Memory B cell (primary cell): ENCODE measurements at regions not wholly inside any gene's neighbourhood (a gene's known extent, or its start where the extent isn't known, plus 50 kb on each side); places are given as distances from the start of the nearest gene placed in this dataset.
"Not testable (repeated sequence)": the region's sequence is repeated elsewhere in the genome, so short reads cannot be mapped to it uniquely, and the experiment has no call there.

Experiments
- ATAC-seq: fragments of 150-1000 bp; cut with Tn5 transposase; 2 replicates; pipeline ENCODE4 v1.10.0; 2021; ENCODE audit warnings: low read depth, mild to moderate bottlenecking, moderate library complexity
- DNase-seq, 2 donors: peaks; one replicate each; pipeline ENCODE4 v3.0.0; 2022; ENCODE audit warnings: low spot score in 2 of 2
- H3K27ac Mint-ChIP-seq: one replicate; pipeline ENCODE4 v1.8.0; 2022; ENCODE audit warnings: mild to moderate bottlenecking, moderate library complexity, mixed read lengths
- H3K27me3 Mint-ChIP-seq: one replicate; pipeline ENCODE4 v1.8.0; 2022; ENCODE audit warnings: mixed read lengths
- H3K36me3 Mint-ChIP-seq: one replicate; pipeline ENCODE4 v1.8.0; 2022; ENCODE audit warnings: mild to moderate bottlenecking, mixed read lengths
- H3K4me1 Mint-ChIP-seq: one replicate; pipeline ENCODE4 v1.8.0; 2022; ENCODE audit warnings: mixed read lengths
- H3K4me3 Mint-ChIP-seq: one replicate; pipeline ENCODE4 v1.8.0; 2022; ENCODE audit warnings: mild to moderate bottlenecking, moderate library complexity, mixed read lengths
- H3K9me3 Mint-ChIP-seq: one replicate; pipeline ENCODE4 v1.8.0; 2022; ENCODE audit warnings: mixed read lengths

DNA sequence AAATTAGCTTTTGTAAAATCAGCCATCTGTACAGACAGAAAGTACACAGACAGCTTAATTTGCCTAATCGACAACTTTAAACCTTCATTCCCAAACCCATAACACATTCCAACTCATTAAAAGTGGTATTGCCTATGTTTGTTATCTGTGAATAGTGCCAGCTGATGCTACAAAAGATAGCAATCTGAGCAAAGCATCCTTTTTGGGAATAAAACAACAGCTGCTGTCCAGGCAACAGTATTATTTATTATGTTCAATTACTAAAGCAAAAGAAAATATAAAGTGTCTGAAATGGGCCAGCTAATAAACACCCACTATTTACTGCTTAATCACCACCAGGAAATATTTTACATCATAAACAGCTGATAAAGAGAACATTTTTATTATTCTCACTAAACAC is 134.8 kb upstream of the ABI3BP start:
- H3K27ac Mint-ChIP-seq, result no peak overlapping the region
- no peaks in the 10 kb centered on the region for H3K4me1 Mint-ChIP-seq
- H3K27me3 Mint-ChIP-seq, result peaks cover 7% of the 10 kb centered on the region
- ATAC-seq (no peak), DNase-seq (no peak)
- peaks cover 1% of the 10 kb centered on the region for H3K36me3 Mint-ChIP-seq
- no peak overlapping the region for H3K4me3 Mint-ChIP-seq
- H3K9me3 Mint-ChIP-seq, result peaks cover 4% of the 10 kb centered on the region

DNA sequence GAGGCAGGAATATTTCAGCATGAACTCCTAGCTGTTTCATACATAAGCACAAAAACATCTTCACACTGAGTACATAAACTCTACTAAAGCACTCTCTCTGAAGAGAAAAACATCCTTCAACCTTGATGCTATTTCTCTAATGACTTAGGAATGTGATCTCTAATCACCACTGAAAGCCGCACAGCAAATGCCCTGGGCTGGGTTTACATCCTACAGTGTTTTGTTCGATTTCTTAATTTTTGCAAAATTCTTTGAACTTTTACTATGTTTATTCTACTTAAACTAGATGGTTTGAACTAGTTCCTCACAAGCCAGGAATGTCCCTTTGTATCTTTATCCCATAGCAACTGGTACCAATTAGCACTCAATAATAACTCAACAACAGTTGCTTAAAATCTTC is 130.9 kb upstream of the ABI3BP start:
- DNase-seq, result no peak
- no peak for ATAC-seq
- Mint-ChIP-seq H3K9me3 (no peaks in the 10 kb centered on the region), H3K27ac (no peak overlapping the region), H3K27me3 (peaks cover 8% of the 10 kb centered on the region), H3K4me3 (no peak overlapping the region), H3K4me1 (no peaks in the 10 kb centered on the region), H3K36me3 (no peaks in the 10 kb centered on the region)

DNA sequence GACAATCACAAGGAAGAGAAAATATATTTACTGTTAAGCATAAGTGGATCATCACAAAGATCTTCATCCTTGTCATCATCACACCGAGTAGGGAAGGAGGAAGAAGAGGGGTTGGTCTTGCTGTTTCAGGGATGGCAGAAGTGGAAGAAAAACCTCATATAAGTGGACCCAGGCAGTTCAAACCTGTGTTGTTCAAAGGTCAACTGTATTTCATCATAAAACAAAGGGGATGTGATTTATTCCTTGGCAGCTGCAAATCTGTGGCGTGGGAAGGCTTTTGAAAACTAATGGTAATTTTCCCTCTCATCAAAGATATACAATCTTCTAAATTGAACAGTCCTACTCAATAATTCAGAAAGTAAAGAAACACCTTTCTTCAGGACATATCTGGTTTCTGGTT is 129.9 kb upstream of the ABI3BP start:
- Mint-ChIP-seq H3K4me3 (no peak overlapping the region), H3K27me3 (peaks cover 6% of the 10 kb centered on the region), H3K27ac (no peak overlapping the region), H3K4me1 (no peaks in the 10 kb centered on the region), H3K36me3 (no peaks in the 10 kb centered on the region), H3K9me3 (no peaks in the 10 kb centered on the region)
- no peak for ATAC-seq
- DNase-seq, result no peak

DNA sequence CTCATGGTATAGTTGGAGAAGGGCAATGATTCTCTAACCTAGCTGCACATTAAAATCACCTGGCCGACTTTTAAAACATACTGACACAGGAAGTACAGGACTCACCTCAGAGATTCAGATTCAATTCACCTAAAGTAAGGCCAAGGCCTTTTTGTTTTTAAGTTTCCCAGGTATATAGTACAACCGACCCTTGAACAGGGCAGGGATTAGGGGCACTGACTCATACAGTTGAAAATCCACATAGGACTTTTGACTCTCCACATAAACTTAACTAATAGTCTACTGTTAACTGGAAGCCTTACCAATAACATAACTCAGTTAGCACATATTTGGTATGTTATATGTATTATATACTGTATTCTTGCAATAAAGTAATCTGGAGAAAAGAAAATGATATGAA is 129.5 kb upstream of the ABI3BP start:
- ATAC-seq (no peak), DNase-seq (no peak)
- Mint-ChIP-seq H3K27ac (no peak overlapping the region), H3K4me1 (no peaks in the 10 kb centered on the region), H3K9me3 (no peaks in the 10 kb centered on the region), H3K4me3 (no peak overlapping the region), H3K27me3 (peaks cover 6% of the 10 kb centered on the region), H3K36me3 (no peaks in the 10 kb centered on the region)

DNA sequence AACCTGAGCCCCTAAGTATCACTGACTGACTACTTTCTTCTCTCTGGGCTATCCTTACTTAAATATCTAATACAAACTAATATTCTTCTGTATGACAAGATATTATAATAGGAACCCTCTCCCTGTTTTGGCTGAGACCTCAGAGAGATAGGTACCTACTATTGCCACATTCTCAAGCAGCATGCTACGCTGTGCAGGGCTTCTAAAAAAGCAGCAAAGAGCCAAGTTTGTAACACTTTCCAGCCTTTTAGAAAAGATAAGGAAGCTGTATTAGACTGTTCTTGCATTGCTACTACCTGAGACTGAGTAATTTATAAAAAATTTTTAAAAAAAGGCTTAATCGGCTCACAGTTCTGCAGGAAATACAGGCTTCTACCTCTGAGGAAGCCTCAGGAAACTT is 126.8 kb upstream of the ABI3BP start:
- ATAC-seq, result no peak
- no peak for DNase-seq
- Mint-ChIP-seq H3K27me3 (peaks cover 6% of the 10 kb centered on the region), H3K9me3 (no peaks in the 10 kb centered on the region), H3K4me3 (no peak overlapping the region), H3K27ac (no peak overlapping the region), H3K36me3 (no peaks in the 10 kb centered on the region), H3K4me1 (no peaks in the 10 kb centered on the region)

DNA sequence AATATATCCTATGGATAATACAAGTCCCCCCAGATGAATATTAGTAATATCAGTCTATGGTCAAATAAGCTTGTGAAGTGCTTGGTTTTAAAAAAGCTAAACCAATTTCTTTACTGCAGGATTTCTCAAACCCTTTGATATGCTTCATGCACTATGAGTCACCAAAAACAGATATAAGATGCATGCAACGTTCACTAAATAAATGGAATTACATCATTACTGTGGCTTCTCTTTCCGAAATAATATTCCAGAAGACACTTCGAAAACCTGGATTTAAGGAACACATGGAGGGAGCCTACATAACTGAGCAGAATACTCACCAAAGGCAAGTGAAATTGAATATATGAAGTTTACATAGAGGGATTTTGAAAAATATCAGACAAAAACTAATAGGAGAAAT is 126.3 kb upstream of the ABI3BP start:
- H3K36me3 Mint-ChIP-seq, result no peaks in the 10 kb centered on the region
- peaks cover 5% of the 10 kb centered on the region for H3K27me3 Mint-ChIP-seq
- no peaks in the 10 kb centered on the region for H3K4me1 Mint-ChIP-seq
- no peak for ATAC-seq
- no peaks in the 10 kb centered on the region for H3K9me3 Mint-ChIP-seq
- no peak for DNase-seq
- no peak overlapping the region for H3K27ac Mint-ChIP-seq
- H3K4me3 Mint-ChIP-seq, result no peak overlapping the region

DNA sequence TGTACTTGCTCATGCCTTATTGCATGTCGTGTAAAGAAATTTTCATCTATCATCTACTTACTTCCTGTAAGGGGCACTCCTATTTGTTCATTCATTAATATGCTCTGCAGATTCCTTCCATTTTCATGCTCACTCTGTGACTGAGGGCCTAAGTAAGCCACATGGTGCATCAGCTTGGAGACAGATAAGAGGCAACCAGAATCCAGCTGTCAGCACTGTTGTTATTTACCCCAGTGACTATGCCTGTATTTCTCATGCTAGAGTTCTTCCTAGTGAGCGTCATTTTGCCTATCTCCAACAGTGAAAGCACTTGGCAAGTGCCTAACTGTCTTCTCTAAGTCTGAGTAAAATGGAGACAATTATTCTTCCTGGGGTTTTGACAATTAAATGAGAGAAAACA is 124.8 kb upstream of the ABI3BP start:
- Mint-ChIP-seq H3K9me3 (no peaks in the 10 kb centered on the region), H3K27ac (no peak overlapping the region), H3K27me3 (peaks cover 3% of the 10 kb centered on the region), H3K4me1 (no peaks in the 10 kb centered on the region), H3K36me3 (no peaks in the 10 kb centered on the region), H3K4me3 (no peak overlapping the region)
- ATAC-seq (no peak), DNase-seq (no peak)

DNA sequence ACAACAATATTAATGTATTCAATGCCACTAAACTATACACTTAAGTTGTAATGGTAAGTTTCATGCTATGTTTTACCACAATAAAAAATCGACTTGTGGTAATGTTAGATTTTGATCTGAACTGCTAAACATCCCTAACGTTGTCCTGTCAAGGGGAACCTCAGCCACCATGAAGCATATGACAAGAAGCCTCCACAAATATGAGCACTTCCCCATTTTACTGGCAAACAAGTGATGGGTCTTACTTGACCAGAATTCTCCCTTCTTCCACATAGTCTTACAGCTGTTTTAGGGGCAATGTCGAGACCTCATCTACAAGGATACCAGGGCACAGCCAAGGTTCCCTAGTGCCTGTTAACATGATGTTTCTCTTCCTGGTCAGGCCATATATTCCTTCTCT is 124.2 kb upstream of the ABI3BP start:
- Mint-ChIP-seq H3K4me1 (no peaks in the 10 kb centered on the region), H3K27me3 (peaks cover 3% of the 10 kb centered on the region), H3K27ac (no peak overlapping the region), H3K4me3 (no peak overlapping the region), H3K36me3 (no peaks in the 10 kb centered on the region), H3K9me3 (no peaks in the 10 kb centered on the region)
- ATAC-seq (peak; percentile 31), DNase-seq (no peak)

DNA sequence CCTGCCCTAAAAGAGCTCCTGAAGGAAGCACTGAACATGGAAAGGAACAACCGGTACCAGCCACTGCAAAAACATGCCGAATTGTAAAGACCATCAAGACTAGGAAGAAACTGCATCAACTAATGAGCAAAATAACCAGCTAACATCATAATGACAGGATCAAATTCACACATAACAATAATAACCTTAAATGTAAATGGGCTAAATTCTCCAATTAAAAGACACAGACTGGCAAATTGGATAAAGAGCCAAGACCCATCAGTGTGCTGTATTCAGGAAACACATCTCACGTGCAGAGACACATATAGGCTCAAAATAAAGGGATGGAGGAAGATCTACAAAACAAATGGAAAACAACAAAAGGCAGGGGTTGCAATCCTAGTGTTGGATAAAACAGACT is 117.1 kb upstream of the ABI3BP start:
- not testable (repeated sequence) for H3K36me3 Mint-ChIP-seq, H3K4me3 Mint-ChIP-seq, ATAC-seq, H3K4me1 Mint-ChIP-seq, H3K27ac Mint-ChIP-seq, H3K27me3 Mint-ChIP-seq, H3K9me3 Mint-ChIP-seq, DNase-seq

DNA sequence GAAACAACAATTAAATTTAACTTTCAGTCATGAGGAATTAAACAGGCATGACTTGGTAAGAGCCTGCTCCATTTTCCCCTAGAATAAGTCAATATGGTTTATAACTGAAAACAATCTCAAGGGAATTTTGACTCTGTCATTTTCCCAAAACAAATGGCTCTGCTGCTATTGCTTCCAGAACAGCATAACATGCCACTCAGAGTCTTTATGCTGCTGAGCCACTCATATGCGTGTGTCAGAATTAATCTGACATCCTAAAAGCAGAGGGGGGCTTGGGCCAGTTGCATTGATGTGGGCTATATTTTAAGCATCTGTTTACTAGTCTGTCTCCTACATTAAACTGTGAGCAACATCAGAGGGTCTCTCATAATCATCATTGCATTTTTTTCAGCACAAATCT is 111.1 kb upstream of the ABI3BP start:
- Mint-ChIP-seq H3K27me3 (no peaks in the 10 kb centered on the region), H3K27ac (no peak overlapping the region), H3K4me1 (no peaks in the 10 kb centered on the region), H3K4me3 (no peak overlapping the region), H3K9me3 (peaks cover 1% of the 10 kb centered on the region), H3K36me3 (no peaks in the 10 kb centered on the region)
- ATAC-seq (no peak), DNase-seq (no peak)

DNA sequence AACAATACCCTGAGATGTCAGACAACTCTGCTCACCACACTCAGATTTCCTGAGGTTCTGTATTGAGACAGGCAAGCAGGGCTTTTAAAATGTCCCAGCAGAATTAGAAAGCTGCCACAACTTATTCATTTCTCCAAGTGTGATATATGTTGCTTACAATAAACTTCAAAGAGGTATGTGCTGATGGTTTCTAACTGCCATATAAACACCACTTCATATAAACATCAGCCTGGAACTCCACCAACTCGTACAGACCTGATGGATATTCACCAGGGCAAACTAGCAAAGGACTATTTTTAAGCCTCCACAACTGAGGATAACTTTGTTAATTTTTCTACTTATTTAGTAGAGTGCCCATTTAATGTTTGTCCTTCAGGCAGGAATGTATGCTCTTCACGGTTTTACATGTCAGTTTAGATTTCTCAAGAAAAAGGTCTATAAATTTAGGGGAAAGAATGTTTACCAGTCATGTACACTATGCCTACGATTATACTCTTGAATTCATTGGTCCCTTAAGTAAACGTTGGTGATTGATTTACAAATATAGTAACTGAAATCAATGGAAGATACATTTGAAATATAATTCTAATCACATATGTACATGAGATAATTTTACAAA is 109.6 kb upstream of the ABI3BP start:
- no peak overlapping the region for H3K4me3 Mint-ChIP-seq
- ATAC-seq, result no peak
- DNase-seq, result no peak
- H3K27ac Mint-ChIP-seq, result no peak overlapping the region
- peaks cover 5% of the 10 kb centered on the region for H3K27me3 Mint-ChIP-seq
- peaks cover 1% of the 10 kb centered on the region for H3K9me3 Mint-ChIP-seq
- no peaks in the 10 kb centered on the region for H3K36me3 Mint-ChIP-seq
- H3K4me1 Mint-ChIP-seq, result no peaks in the 10 kb centered on the region

DNA sequence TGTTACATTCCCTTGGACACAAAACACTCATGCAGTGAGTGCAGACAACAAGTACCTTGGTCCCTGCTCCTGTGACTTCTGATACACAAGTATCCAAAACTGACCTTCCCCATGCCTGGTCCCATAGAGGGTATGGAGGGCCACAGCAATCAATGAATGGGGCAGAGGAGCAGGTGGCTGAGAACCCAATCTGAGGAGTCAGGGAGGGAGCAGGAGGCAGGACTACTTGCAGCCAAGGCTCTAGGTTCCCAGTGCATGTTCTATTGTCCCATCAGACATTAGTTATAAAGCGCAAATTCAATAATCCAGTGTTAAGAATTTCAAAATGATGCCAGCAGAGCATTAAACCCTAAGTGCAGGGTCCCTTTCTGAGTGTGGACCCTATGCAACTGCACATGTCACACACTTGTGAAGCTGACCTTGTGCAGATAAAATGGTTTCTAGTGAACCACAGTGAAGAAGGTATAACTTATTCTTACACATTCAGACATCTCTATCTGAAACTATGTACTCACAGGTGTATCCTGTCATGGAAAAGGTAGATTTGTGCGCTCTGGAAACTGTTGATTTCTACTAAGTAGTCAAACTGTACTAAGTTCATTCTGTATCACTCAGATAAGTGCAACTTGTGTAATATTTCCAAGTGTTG is 107.3 kb upstream of the ABI3BP start:
- ATAC-seq (no peak), DNase-seq (no peak)
- H3K9me3 Mint-ChIP-seq, result no peaks in the 10 kb centered on the region
- no peaks in the 10 kb centered on the region for H3K36me3 Mint-ChIP-seq
- peaks cover 5% of the 10 kb centered on the region for H3K27me3 Mint-ChIP-seq
- no peaks in the 10 kb centered on the region for H3K4me1 Mint-ChIP-seq
- no peak overlapping the region for H3K27ac Mint-ChIP-seq
- no peak overlapping the region for H3K4me3 Mint-ChIP-seq

DNA sequence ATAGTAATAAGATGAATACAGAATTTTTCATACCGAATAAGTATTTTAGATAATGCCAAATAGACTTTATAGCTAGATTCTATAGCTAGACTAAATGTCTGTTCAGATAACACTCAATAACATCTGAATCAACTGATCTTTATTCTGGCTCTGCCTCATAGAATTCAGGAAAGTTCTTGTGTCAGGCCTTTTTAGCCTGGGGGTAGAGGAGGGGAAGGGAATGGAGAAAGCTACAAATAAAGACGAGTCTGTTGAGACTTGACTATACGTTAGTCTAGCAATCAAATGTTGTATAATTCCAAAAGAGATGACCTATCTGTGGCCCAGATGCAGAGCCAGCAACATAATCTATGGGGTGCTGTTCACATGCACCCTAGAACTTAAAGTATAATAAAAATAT is 106.6 kb upstream of the ABI3BP start:
- H3K4me1 Mint-ChIP-seq, result no peaks in the 10 kb centered on the region
- H3K27ac Mint-ChIP-seq, result no peak overlapping the region
- H3K9me3 Mint-ChIP-seq, result no peaks in the 10 kb centered on the region
- H3K36me3 Mint-ChIP-seq, result no peaks in the 10 kb centered on the region
- no peak overlapping the region for H3K4me3 Mint-ChIP-seq
- DNase-seq (no peak), ATAC-seq (no peak)
- peaks cover 5% of the 10 kb centered on the region for H3K27me3 Mint-ChIP-seq

DNA sequence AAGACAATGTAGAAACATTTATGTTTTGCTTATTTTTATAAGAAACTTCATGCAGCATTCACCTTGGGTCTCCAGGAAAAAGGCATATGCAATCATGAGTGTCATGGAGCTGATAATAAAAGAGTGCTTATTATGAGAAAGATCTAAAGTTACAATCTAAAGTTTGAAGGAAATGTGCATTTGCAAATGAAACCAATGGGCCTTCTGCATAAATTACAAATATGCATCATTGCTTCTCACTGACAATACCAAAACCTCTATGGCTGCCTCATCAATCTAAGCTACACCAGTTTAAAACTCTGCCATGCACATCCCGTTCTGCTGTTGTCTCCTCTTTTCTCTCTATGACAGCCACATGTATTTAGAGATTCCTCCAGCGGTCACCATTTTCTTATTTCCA is 103.2 kb upstream of the ABI3BP start:
- no peaks in the 10 kb centered on the region for H3K9me3 Mint-ChIP-seq
- no peaks in the 10 kb centered on the region for H3K36me3 Mint-ChIP-seq
- H3K4me1 Mint-ChIP-seq, result no peaks in the 10 kb centered on the region
- DNase-seq, result no peak
- no peak overlapping the region for H3K4me3 Mint-ChIP-seq
- H3K27me3 Mint-ChIP-seq, result peaks cover 6% of the 10 kb centered on the region
- no peak overlapping the region for H3K27ac Mint-ChIP-seq
- ATAC-seq, result no peak

DNA sequence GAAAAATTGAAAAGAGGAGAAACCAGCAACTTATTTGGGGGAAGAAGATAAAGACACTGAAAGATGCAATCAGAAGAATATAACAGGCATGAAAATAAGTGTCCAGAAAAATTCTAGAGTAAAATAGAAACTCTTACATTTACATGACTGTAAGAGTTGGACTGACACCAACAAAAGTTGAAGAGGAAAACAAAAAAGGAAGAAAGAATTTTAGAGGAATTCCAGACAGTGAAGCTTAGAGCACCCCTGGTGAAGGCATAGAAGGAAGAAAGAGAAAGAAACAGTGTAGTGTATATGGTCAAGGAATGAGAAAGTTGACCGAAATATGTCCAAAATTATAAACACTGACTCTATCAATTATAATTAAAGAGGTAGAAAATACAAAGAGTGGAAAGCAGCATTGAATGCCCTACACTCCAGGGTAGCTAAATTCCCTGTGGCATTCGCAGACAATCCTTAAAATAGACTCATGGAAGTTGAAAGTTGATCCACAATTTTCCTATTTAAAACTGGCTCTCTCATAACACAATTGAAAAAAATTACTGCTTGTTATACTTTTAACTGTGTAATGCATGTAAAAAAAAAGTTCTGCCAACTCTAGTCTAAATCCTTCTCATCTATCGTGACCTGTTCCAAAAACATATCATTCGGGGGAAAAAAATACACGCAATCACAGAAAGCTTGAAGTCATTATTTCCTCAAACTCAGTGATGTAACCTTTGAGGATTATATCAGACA is 102.6 kb upstream of the ABI3BP start:
- H3K36me3 Mint-ChIP-seq, result no peaks in the 10 kb centered on the region
- no peak overlapping the region for H3K27ac Mint-ChIP-seq
- DNase-seq, result no peak
- H3K9me3 Mint-ChIP-seq, result no peaks in the 10 kb centered on the region
- no peak for ATAC-seq
- no peak overlapping the region for H3K4me3 Mint-ChIP-seq
- H3K4me1 Mint-ChIP-seq, result no peaks in the 10 kb centered on the region
- peaks cover 7% of the 10 kb centered on the region for H3K27me3 Mint-ChIP-seq
